ENCODE measurements at regions not wholly inside any gene's neighbourhood (a gene's known extent, or its start where the extent isn't known, plus 50 kb on each side); places are given as distances from the start of the nearest gene placed in this dataset.

- H3K9me3 ChIP-seq (replicated peaks in 1 of 11) = peaks cover 0 to 4% (median 2%) of the 10 kb centered on the region in 11 experiments; a peak in 8 of 22 replicates
- H3K27ac ChIP-seq = no peak overlapping the region
- TF ChIP-seq Cebpa-rat (IDR thresholded peaks at IDR 0.05) = no peak
- H4K20me1 ChIP-seq = peaks cover 0 to 60% (median 0%) of the 10 kb centered on the region in 11 experiments; a peak in 5 of 22 replicates
- no peaks in the 10 kb centered on the region; a peak in 1 of 20 replicates for H3K4me1 ChIP-seq
- H3K27me3 ChIP-seq = no peaks in the 10 kb centered on the region
- no peaks in the 10 kb centered on the region; a peak in 1 of 22 replicates for H3K36me3 ChIP-seq
- H3K4me3 ChIP-seq = no peak overlapping the region
- H3K4me2 ChIP-seq = no peak overlapping the region
- no peak overlapping the region for H3K9ac ChIP-seq
These were observed 253.3 kb downstream of the BRD1 start for GRCh38 chr22:49574205-49574880.

GRCh38 chr22:49573109-49573765 lies 254.4 kb downstream of the BRD1 start:
- H3K36me3 ChIP-seq = no peaks in the 10 kb centered on the region; a peak in 1 of 22 replicates
- H4K20me1 ChIP-seq = peaks cover 0 to 71% (median 0%) of the 10 kb centered on the region in 11 experiments; a peak in 6 of 22 replicates
- no peaks in the 10 kb centered on the region for H3K27me3 ChIP-seq
- H3K4me2 ChIP-seq = no peak overlapping the region
- no peak overlapping the region for H3K9ac ChIP-seq
- H3K27ac ChIP-seq = no peak overlapping the region
- no peak for TF ChIP-seq Cebpa-rat (IDR thresholded peaks at IDR 0.05)
- no peaks in the 10 kb centered on the region for H3K9me3 ChIP-seq (replicated peaks in 1 of 11)
- H3K4me1 ChIP-seq = no peaks in the 10 kb centered on the region; a peak in 1 of 20 replicates
- no peak overlapping the region for H3K4me3 ChIP-seq

- H3K4me1 ChIP-seq = no peaks in the 10 kb centered on the region; a peak in 1 of 20 replicates
- H3K9me3 ChIP-seq (replicated peaks in 1 of 11) = no peaks in the 10 kb centered on the region
- H3K27ac ChIP-seq = no peak overlapping the region
- H3K36me3 ChIP-seq = no peaks in the 10 kb centered on the region; a peak in 1 of 22 replicates
- H3K4me2 ChIP-seq = no peak overlapping the region
- no peaks in the 10 kb centered on the region for H3K27me3 ChIP-seq
- H3K4me3 ChIP-seq = no peak overlapping the region
- peaks cover 0 to 74% (median 0%) of the 10 kb centered on the region in 11 experiments; a peak in 8 of 22 replicates for H4K20me1 ChIP-seq
- no peak overlapping the region for H3K9ac ChIP-seq
- no peak for TF ChIP-seq Cebpa-rat (IDR thresholded peaks at IDR 0.05)
These were observed 256.3 kb downstream of the BRD1 start for GRCh38 chr22:49571326-49571725.

- Histone ChIP-seq H3K4me1 (no peaks in the 10 kb centered on the region; a peak in 1 of 20 replicates), H4K20me1 (peaks cover 0 to 74% (median 0%) of the 10 kb centered on the region in 11 experiments; a peak in 7 of 22 replicates), H3K9me3 (replicated peaks in 1 of 11) (no peaks in the 10 kb centered on the region), H3K27me3 (no peaks in the 10 kb centered on the region), H3K27ac (no peak overlapping the region), H3K4me2 (no peak overlapping the region), H3K4me3 (no peak overlapping the region), H3K9ac (no peak overlapping the region), H3K36me3 (no peaks in the 10 kb centered on the region; a peak in 1 of 22 replicates)
- TF ChIP-seq Cebpa-rat (IDR thresholded peaks at IDR 0.05) = no peak
These were observed 257.4 kb downstream of the BRD1 start for GRCh38 chr22:49570032-49570848.

- H3K27ac ChIP-seq = no peak overlapping the region
- H3K4me3 ChIP-seq = no peak overlapping the region
- H3K4me1 ChIP-seq = no peaks in the 10 kb centered on the region
- no peak for TF ChIP-seq Cebpa-rat (IDR thresholded peaks at IDR 0.05)
- H3K9ac ChIP-seq = no peak overlapping the region
- no peaks in the 10 kb centered on the region for H3K27me3 ChIP-seq
- H3K9me3 ChIP-seq (replicated peaks in 1 of 11) = no peaks in the 10 kb centered on the region
- H4K20me1 ChIP-seq = peaks cover 0 to 76% (median 0%) of the 10 kb centered on the region in 11 experiments; a peak in 6 of 22 replicates
- H3K4me2 ChIP-seq = no peak overlapping the region
- H3K36me3 ChIP-seq = no peaks in the 10 kb centered on the region; a peak in 1 of 22 replicates
These were observed 258.2 kb downstream of the BRD1 start for GRCh38 chr22:49569286-49570031.

- H4K20me1 ChIP-seq = peaks cover 0 to 70% (median 0%) of the 10 kb centered on the region in 11 experiments; a peak in 6 of 22 replicates
- H3K36me3 ChIP-seq = no peaks in the 10 kb centered on the region; a peak in 1 of 22 replicates
- TF ChIP-seq Cebpa-rat (IDR thresholded peaks at IDR 0.05) = no peak
- no peak overlapping the region for H3K27ac ChIP-seq
- H3K9ac ChIP-seq = no peak overlapping the region
- H3K9me3 ChIP-seq (replicated peaks in 1 of 11) = no peaks in the 10 kb centered on the region
- H3K4me3 ChIP-seq = no peak overlapping the region
- H3K4me2 ChIP-seq = no peak overlapping the region
- no peaks in the 10 kb centered on the region for H3K27me3 ChIP-seq
- H3K4me1 ChIP-seq = no peaks in the 10 kb centered on the region
These were observed 258.9 kb downstream of the BRD1 start for GRCh38 chr22:49568751-49569285.

GRCh38 chr22:49567899-49568750 lies 259.5 kb downstream of the BRD1 start:
- Histone ChIP-seq H3K9ac (no peak overlapping the region), H3K4me1 (no peaks in the 10 kb centered on the region), H3K4me2 (no peak overlapping the region), H3K4me3 (no peak overlapping the region), H4K20me1 (peaks cover 0 to 63% (median 0%) of the 10 kb centered on the region in 11 experiments; a peak in 6 of 22 replicates), H3K27ac (no peak overlapping the region), H3K27me3 (no peaks in the 10 kb centered on the region), H3K9me3 (replicated peaks in 1 of 11) (no peaks in the 10 kb centered on the region), H3K36me3 (no peaks in the 10 kb centered on the region; a peak in 1 of 22 replicates)
- no peak for TF ChIP-seq Cebpa-rat (IDR thresholded peaks at IDR 0.05)

- H3K9me3 ChIP-seq (replicated peaks in 1 of 11) = no peaks in the 10 kb centered on the region
- H3K4me1 ChIP-seq = no peaks in the 10 kb centered on the region
- TF ChIP-seq Cebpa-rat (IDR thresholded peaks at IDR 0.05) = no peak
- H4K20me1 ChIP-seq = peaks cover 0 to 61% (median 0%) of the 10 kb centered on the region in 11 experiments; a peak in 6 of 22 replicates
- no peak overlapping the region for H3K4me3 ChIP-seq
- H3K4me2 ChIP-seq = no peak overlapping the region
- H3K27ac ChIP-seq = no peak overlapping the region
- H3K36me3 ChIP-seq = no peaks in the 10 kb centered on the region
- no peaks in the 10 kb centered on the region for H3K27me3 ChIP-seq
- no peak overlapping the region for H3K9ac ChIP-seq
These were observed 261.0 kb downstream of the BRD1 start for GRCh38 chr22:49566693-49567092.
